K562 (cell line): ENCODE measurements at regions not wholly inside any gene's neighbourhood (a gene's known extent, or its start where the extent isn't known, plus 50 kb on each side); places are given as distances from the start of the nearest gene placed in this dataset.

Experiments
- ATAC-seq: fragments of 200-7000 bp; cut with Tn5 transposase; 3 replicates; pipeline ENCODE4 v1.9.1; 2020; ENCODE audit warnings: moderate library complexity
- BruUV-seq: library from RNA; stranded (reverse); fragments of 400-500 nt; replicated peaks from 2 replicates; lab custom pipeline; 2021; lab: Mats Ljungman, UMichigan
- CTCF ChIA-PET: fragments of 300-600 bp; formaldehyde crosslinking; extraction: SDS; loops from one replicate; lab custom pipeline; 2021; ENCODE audit warnings: low intra/inter-chr PET ratio; lab: Yijun Ruan, JAX
- POLR2A ChIA-PET: fragments of 300-600, 350-650 bp; sonication (Branson Sonifier 250); formaldehyde crosslinking; extraction: SDS; loops from one replicate; lab custom pipeline; 2021; ENCODE audit warnings: antibody characterized with exemption, inconsistent platforms; lab: Yijun Ruan, JAX
- DNase-seq, 4 experiments: peaks; one replicate each; pipeline versions ENCODE4 v3.0.0 to v3.0.0-alpha.2; 2011 to 2018; ENCODE audit warnings: low spot score in 3 of 4, mixed read lengths in 3 of 4; ENCODE audit errors: extremely low read depth in 1 of 4
- FAIRE-seq: peaks from 2 replicates; lab custom pipeline; 2011; peaks lifted over from hg19 to GRCh38; lab: Jason Lieb, UNC
- H2AFZ ChIP-seq: 2 replicates; pipeline ENCODE4 v1.6.0; 2011; ENCODE audit warnings: low read depth, low read length, control low read depth, inconsistent platforms
- H3K27ac ChIP-seq: fragments of 200-600 bp; 3 replicates; pipeline ENCODE4 v1.8.0; 2011; ENCODE audit warnings: low read depth, mild to moderate bottlenecking, control low read depth, inconsistent platforms, low read length, moderate library complexity, mixed read lengths; ENCODE audit errors: extremely low read depth
- H3K27me3 ChIP-seq, 2 experiments: fragments of 300-600 bp in 1 of 2; 2 replicates in 1 of 2; 3 replicates in 1 of 2; pipeline versions ENCODE4 v1.6.0 to v1.8.0; 2011; ENCODE audit warnings: inconsistent platforms in 2 of 2, low read length in 2 of 2, mild to moderate bottlenecking in 1 of 2, mixed read lengths in 1 of 2, moderate library complexity in 1 of 2; ENCODE audit not compliant: control insufficient read depth in 2 of 2, insufficient read depth in 2 of 2
- H3K36me3 ChIP-seq: fragments of 300-600 bp; 3 replicates; pipeline ENCODE4 v1.8.0; 2011; ENCODE audit warnings: mild to moderate bottlenecking, low read length, inconsistent platforms; ENCODE audit not compliant: control insufficient read depth, insufficient read depth
- H3K4me1 ChIP-seq, 2 experiments: fragments of 200-600 bp in 1 of 2; replicated peaks in 1 of 2; 2 replicates in 1 of 2; 3 replicates in 1 of 2; pipeline versions ENCODE4 v1.5.1 to v1.8.0; 2011; ENCODE audit warnings: inconsistent platforms in 2 of 2, low read length in 2 of 2, mild to moderate bottlenecking in 1 of 2, mixed read lengths in 1 of 2, moderate library complexity in 1 of 2; ENCODE audit not compliant: control insufficient read depth in 2 of 2, insufficient read depth in 2 of 2
- H3K4me2 ChIP-seq: 2 replicates; pipeline ENCODE4 v1.6.1; 2011; ENCODE audit warnings: low read length, control low read depth, inconsistent platforms, mixed read lengths; ENCODE audit not compliant: insufficient read depth
- H3K4me3 ChIP-seq: fragments of 200-600 bp; sonication (generic), shearing (Covaris generic); 2 replicates; pipeline ENCODE4 v1.5.1; 2016; ENCODE audit warnings: control low read depth, inconsistent platforms
- H3K79me2 ChIP-seq: fragments of 200-600 bp; 3 replicates; pipeline ENCODE4 v1.8.0; 2011; ENCODE audit warnings: low read length, inconsistent platforms; ENCODE audit not compliant: control insufficient read depth, insufficient read depth
- H3K9ac ChIP-seq, 2 experiments: 2 replicates each; pipeline versions ENCODE4 v1.6.0 to v1.6.1; 2011; ENCODE audit warnings: low read depth in 2 of 2, low read length in 2 of 2, control low read depth in 1 of 2, inconsistent platforms in 1 of 2, mild to moderate bottlenecking in 1 of 2, mixed read lengths in 1 of 2; ENCODE audit not compliant: insufficient read depth in 1 of 2
- H3K9me1 ChIP-seq: one replicate; pipeline ENCODE4 v1.6.0; 2011; ENCODE audit warnings: inconsistent platforms, mild to moderate bottlenecking, low read length, moderate library complexity; ENCODE audit not compliant: control insufficient read depth, insufficient read depth
- H3K9me3 ChIP-seq: replicated peaks from 2 replicates; pipeline ENCODE4 v1.5.1; 2011; ENCODE audit warnings: low read depth, low read length, inconsistent platforms; ENCODE audit not compliant: control insufficient read depth, insufficient read depth
- H4K20me1 ChIP-seq: replicated peaks from 2 replicates; pipeline ENCODE4 v1.6.1; 2011; ENCODE audit warnings: low read length, inconsistent platforms, mixed read lengths; ENCODE audit not compliant: control insufficient read depth, insufficient read depth
- ARID2 ChIP-seq: fragments of 450-650 bp; IDR thresholded peaks from 2 replicates; pipeline ENCODE4 v1.6.1; 2017; ENCODE audit warnings: antibody characterized with exemption, mild to moderate bottlenecking
- CCAR2 ChIP-seq: fragments of 200-400 bp; formaldehyde crosslinking; IDR thresholded peaks from 2 replicates; pipeline ENCODE4 v1.6.1; 2017; ENCODE audit warnings: mild to moderate bottlenecking, low read depth, low read length
- ERF ChIP-seq: fragments of 450-650 bp; formaldehyde crosslinking; IDR thresholded peaks from 2 replicates; pipeline ENCODE4 v1.4.0; 2020; ENCODE audit warnings: mild to moderate bottlenecking, mixed read lengths
- EZH2 ChIP-seq: IDR thresholded peaks from 2 replicates; pipeline ENCODE4 v1.6.1; 2012; ENCODE audit warnings: low read depth, mild to moderate bottlenecking, inconsistent platforms, low read length, borderline replicate concordance
- JUNB ChIP-seq: fragments of 450-650 bp; formaldehyde crosslinking; conservative IDR thresholded peaks from 2 replicates; pipeline ENCODE4 v1.4.0; 2020; ENCODE audit warnings: mild to moderate bottlenecking
- MCM5 ChIP-seq: fragments of 450-650 bp; IDR thresholded peaks from 2 replicates; pipeline ENCODE4 v1.6.1; 2016; ENCODE audit warnings: low read depth
- MTA3 ChIP-seq: fragments of 450-650 bp; formaldehyde crosslinking; IDR thresholded peaks from 2 replicates; pipeline ENCODE4 v1.6.1; 2017; ENCODE audit warnings: mild to moderate bottlenecking, borderline replicate concordance
- MYBL2 ChIP-seq, 2 experiments: fragments of 450-650 bp in 1 of 2; sonication (generic) in 1 of 2; formaldehyde crosslinking in 1 of 2; IDR thresholded peaks; 2 replicates each; pipeline versions ENCODE4 v1.6.1 to v1.8.1; 2017 to 2022; ENCODE audit warnings: borderline replicate concordance in 1 of 2, inconsistent platforms in 1 of 2, low read depth in 1 of 2, mild to moderate bottlenecking in 1 of 2, missing genetic modification reagents in 1 of 2, moderate library complexity in 1 of 2
- NR4A1 ChIP-seq, 2 experiments: fragments of 250-450 bp in 1 of 2; fragments of 450-650 bp in 1 of 2; sonication (Bioruptor Pico) in 1 of 2; IDR thresholded peaks; 2 replicates each; pipeline versions ENCODE4 v1.4.0 to v1.6.1; 2016 to 2020; ENCODE audit warnings: mild to moderate bottlenecking in 2 of 2, missing compliant biosample characterization in 1 of 2, missing genetic modification characterization in 1 of 2, moderate library complexity in 1 of 2
- POLR2G ChIP-seq: fragments of 200-400 bp; formaldehyde crosslinking; IDR thresholded peaks from 2 replicates; pipeline ENCODE4 v1.6.1; 2017; ENCODE audit warnings: low read depth, mild to moderate bottlenecking, antibody characterized with exemption, low read length, moderate library complexity
- SMAD1 ChIP-seq: fragments of 150-350 bp; IDR thresholded peaks from 2 replicates; pipeline ENCODE4 v1.6.1; 2014; ENCODE audit warnings: low read length, low read depth; ENCODE audit not compliant: partially characterized antibody
- TCF3 ChIP-seq: sonication (generic); formaldehyde crosslinking; IDR thresholded peaks from 2 replicates; pipeline ENCODE4 v1.4.0; 2020; ENCODE audit warnings: mild to moderate bottlenecking, missing genetic modification reagents
- TCF7 ChIP-seq: sonication (generic); IDR thresholded peaks from 2 replicates; pipeline ENCODE4 v1.6.1; 2016; ENCODE audit warnings: antibody characterized with exemption, borderline replicate concordance
- ZBTB12 ChIP-seq: fragments of 250-450 bp; sonication (Bioruptor Pico); IDR thresholded peaks from 2 replicates; pipeline ENCODE4 v1.4.0; 2020
- ZC3H8 ChIP-seq: fragments of 450-650 bp; IDR thresholded peaks from 2 replicates; pipeline ENCODE4 v1.6.1; 2017
- WGBS: fragments of 100-300 bp; shearing (Covaris generic); methylation state at CpG from one replicate; pipeline ENCODE4 v1.1.6; 2016; ENCODE audit warnings: low coverage, mixed read lengths; ENCODE audit not compliant: insufficient coverage; ENCODE audit errors: missing lambda C conversion rate; 5-methylcytosine and 5-hydroxymethylcytosine counted together
- in situ Hi-C: fragments of 300-500 bp; cut with MboI; formaldehyde crosslinking; loops from 4 replicates; pipeline ENCODE4 v1.15.0; 2018; ENCODE audit warnings: inconsistent platforms, mixed read lengths
- intact Hi-C: fragments of 100-400 bp; cut with micrococcal nuclease; formaldehyde crosslinking; loops from 2 replicates; pipeline ENCODE4 v1.14.2; 2022

GRCh38 chr20:58007947-58008346 is 220.5 kb downstream of the ANKRD60 start:
- Histone ChIP-seq H3K4me1 (no peaks in the 10 kb centered on the region), H3K79me2 (no peaks in the 10 kb centered on the region), H4K20me1 (no peaks in the 10 kb centered on the region), H3K9me3 (no peaks in the 10 kb centered on the region), H3K27me3 (peaks cover 12 to 47% of the 10 kb centered on the region in 2 experiments; a peak in 3 of 5 replicates), H2AFZ (no peak overlapping the region), H3K9me1 (no peaks in the 10 kb centered on the region), H3K27ac (no peak overlapping the region), H3K36me3 (no peaks in the 10 kb centered on the region), H3K9ac (no peak overlapping the region), H3K4me2 (no peak overlapping the region), H3K4me3 (no peak overlapping the region)
- intact Hi-C loops = no loop called here
- no peak for ATAC-seq
- CTCF ChIA-PET = no interaction called here
- FAIRE-seq = no peak
- POLR2A ChIA-PET = no interaction called here
- no peak for DNase-seq
- in situ Hi-C loops = no loop called here
- 0% methylated on average over 2 of the region's 2 CpGs for WGBS
- no peak for TF ChIP-seq ZC3H8
- no peak for TF ChIP-seq MCM5
- no peak for TF ChIP-seq CCAR2
- no TSS peak for BruUV-seq

GRCh38 chr20:58006346-58007316 is 221.8 kb downstream of the ANKRD60 start:
- POLR2A ChIA-PET = no interaction called here
- DNase-seq = no peak
- Histone ChIP-seq H2AFZ (no peak overlapping the region), H3K9me1 (no peaks in the 10 kb centered on the region), H3K4me1 (no peaks in the 10 kb centered on the region), H3K36me3 (no peaks in the 10 kb centered on the region), H3K79me2 (no peaks in the 10 kb centered on the region), H4K20me1 (no peaks in the 10 kb centered on the region), H3K4me2 (no peak overlapping the region), H3K27me3 (peaks cover 12 to 35% of the 10 kb centered on the region in 2 experiments; a peak in 3 of 5 replicates), H3K4me3 (no peak overlapping the region), H3K9me3 (no peaks in the 10 kb centered on the region), H3K9ac (no peak overlapping the region), H3K27ac (no peak overlapping the region)
- intact Hi-C loops (no loop called here), in situ Hi-C loops (no loop called here)
- BruUV-seq = no TSS peak
- CTCF ChIA-PET = no interaction called here
- FAIRE-seq = no peak
- ATAC-seq = no peak
- 0% methylated on average over 11 of the region's 11 CpGs for WGBS
- TF ChIP-seq ERF (no peak), EZH2 (no peak), SMAD1 (no peak), NR4A1 (CRISPR knock-in tag; IDR thresholded peaks at IDR 0.05) (no peak), NR4A1 (tag; IDR thresholded peaks at IDR 0.05) (no peak), MCM5 (no peak), JUNB (CRISPR knock-in tag) (no peak), MTA3 (no peak), TCF7 (no peak), POLR2G (no peak), ARID2 (no peak), TCF3 (no peak), ZBTB12 (CRISPR knock-in tag) (no peak), MYBL2 (IDR thresholded peaks at IDR 0.05; ENCODE audit: low read depth) (no peak), MYBL2 (CRISPR knock-in tag; IDR thresholded peaks at IDR 0.05; ENCODE audit: borderline replicate concordance) (no peak)
